ENCODE measurements at regions not wholly inside any gene's neighbourhood (a gene's known extent, or its start where the extent isn't known, plus 50 kb on each side); places are given as distances from the start of the nearest gene placed in this dataset.

- no peak for DNase-seq (ENCODE audit: low spot score)
Observed at GRCh38 chr1:91575909-91576519, 75.4 kb downstream of the CDC7 start.

GRCh38 chr1:91578320-91579109 is 77.9 kb downstream of the CDC7 start:
- no peak for DNase-seq (ENCODE audit: low spot score)

- DNase-seq (ENCODE audit: low spot score), result no peak
Observed at GRCh38 chr1:91579658-91580228, 79.1 kb downstream of the CDC7 start.

GRCh38 chr1:91582431-91582921 is 81.8 kb downstream of the CDC7 start:
- no peak for DNase-seq (ENCODE audit: low spot score)

GRCh38 chr1:91583326-91583755 is 82.7 kb downstream of the CDC7 start:
- no peak for DNase-seq (ENCODE audit: low spot score)

DNA sequence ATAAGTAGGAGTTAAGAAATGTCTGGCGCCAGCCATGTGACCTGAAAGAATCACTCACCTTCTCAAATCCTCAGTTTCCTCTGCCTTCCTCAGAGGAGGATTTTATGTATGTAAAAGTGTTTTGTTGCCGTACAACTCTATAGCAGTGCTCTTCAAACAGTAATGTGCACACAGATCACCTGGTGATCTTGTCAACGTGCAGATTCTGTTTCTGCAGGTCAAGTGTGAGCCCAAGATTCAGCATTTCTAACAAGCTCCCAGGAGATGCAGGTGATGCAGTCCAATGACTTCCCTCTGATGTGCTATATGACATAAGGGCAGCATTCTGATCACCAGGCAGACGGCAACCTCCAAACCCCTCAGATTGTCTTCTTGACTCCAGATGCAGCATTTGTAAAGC is 83.7 kb downstream of the CDC7 start:
- no peak for DNase-seq (ENCODE audit: low spot score)

DNA sequence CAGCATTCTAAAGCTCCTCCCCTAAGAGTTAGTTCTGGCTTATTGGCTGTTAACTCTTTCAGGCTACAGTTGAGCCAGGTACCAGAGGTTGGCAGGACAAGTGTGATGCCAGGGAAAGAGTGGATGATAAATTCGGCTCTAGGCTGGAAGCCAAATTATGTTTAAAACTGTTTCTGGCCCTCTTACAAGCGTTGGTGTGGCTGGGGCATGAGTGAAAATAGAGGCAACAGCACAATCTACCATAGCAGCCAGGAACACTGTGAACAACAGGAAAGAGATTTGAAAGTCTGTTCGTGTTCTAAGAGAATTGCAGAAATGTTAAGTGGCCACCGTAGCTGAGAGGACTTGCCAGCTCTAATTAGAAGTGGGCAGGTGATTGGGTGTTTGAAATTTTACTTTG is 84.2 kb downstream of the CDC7 start:
- DNase-seq (ENCODE audit: low spot score), result no peak

DNA sequence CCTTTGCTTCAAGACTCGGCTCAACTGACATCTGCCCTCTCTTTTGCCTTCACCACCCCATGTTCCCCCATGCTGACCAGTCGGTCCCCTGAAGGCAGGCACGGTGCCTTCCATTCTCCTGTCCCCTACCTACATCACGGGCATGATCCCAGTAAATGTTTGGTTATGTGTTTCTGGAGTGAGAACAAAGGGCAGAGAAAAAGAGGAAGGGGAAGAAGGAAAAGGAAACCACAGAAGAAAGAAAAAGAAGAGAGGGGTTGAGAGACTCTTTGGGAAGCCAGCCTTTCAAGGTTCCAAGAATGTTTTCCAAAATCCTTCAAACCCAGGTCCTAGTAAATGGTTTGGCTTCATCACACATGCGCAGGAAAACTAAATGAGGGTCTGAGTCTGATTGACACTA is 84.9 kb downstream of the CDC7 start:
- DNase-seq (ENCODE audit: low spot score), result no peak

DNA sequence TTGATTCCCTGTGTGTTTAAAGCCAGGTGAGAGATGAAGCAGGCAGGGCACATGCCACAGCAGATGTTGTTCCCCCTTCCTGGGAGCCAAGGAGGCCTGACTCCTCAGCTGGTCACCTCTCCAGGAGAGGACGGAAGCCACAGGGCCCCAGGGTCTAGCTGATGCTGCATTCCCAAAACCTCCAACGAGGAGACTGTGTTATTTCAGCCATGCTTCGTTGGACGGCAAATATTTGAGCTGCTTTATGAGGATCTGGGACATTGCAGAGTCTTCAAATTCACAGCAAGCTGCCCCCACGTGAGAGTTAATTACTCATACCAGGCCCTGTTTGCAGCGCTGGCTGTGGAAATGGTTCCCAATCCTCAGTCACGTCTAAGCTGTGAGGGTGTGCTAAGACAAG is 85.3 kb downstream of the CDC7 start:
- no peak for DNase-seq (ENCODE audit: low spot score)

DNA sequence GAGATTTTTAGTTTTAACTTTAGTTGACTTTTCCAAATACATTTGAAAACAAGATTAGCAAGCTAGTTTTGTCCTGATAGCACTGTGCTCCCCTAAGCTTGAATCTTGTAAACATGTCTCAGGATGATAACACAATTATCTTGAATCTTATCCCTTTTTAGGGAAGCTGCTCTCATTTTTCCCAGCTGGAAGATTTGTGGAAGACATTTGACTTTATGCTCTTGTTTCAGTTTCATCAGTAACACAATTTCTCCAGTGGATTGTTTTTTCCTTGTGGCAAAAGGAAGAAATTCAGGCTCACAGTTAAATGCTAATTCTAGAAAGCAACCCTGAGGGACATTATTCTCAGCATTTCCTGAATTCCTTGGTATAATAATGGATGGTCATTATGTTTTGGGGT is 88.8 kb downstream of the CDC7 start:
- DNase-seq (ENCODE audit: low spot score), result no peak

DNA sequence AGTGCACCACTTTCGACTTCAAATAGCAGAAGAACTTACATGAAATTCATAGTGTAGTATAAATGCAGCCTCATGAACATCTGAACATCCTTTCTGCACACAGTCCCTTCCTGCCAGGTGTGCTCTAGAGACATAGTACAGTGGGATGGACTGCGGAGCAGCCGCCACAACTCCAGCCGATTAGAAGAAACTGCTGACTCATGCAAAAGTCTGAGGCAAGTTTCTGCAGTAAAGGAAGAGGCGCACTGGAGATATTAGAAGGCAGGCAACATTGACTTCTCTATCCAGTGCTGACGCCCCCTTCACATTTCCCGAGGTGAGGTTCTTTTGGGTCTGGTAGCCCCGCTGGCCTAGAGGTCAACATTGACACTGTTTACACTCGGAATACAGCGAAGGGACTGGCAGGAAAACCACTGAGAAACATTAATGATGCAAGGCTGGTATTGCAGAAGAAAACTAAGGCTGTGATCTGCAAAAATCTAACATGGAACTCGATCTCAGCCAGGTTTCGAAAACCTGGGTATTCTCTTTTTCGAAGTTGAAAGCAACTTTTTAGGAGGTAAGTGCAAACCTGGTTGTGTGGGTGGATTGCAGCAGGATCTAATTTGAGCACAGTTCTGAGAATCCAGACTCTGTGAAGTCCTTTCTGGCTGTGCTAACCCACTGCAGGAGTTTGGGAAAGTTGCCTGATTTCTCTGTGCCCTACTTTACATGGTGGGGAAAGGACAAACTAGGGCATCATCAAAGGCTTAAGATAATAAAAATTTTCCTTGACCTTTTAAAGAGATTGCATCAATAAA is 90.7 kb downstream of the CDC7 start:
- DNase-seq (ENCODE audit: low spot score), result no peak

- DNase-seq (ENCODE audit: low spot score), result no peak
Observed at GRCh38 chr1:91592716-91593477, 92.2 kb downstream of the CDC7 start.

- DNase-seq (ENCODE audit: low spot score), result no peak
Observed at GRCh38 chr1:91594383-91595055, 93.9 kb downstream of the CDC7 start.

DNA sequence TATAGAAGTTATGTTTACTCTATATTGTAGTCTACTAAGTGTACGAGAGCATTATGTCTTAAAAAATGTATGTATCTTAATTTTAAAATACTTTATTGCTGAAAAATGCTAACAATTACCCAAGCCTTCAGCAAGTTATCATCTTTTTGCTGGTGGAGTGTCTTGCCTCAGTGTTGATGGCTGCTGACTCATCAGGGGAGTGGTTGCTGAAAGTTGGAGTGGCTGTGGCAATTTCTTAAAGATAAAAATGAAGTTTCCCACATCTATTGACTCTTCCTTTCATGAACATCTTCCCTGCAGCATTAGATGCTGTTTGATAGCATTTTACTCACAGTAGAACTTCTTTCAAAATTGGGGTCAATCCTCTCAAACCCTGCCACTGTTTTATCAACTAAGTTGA is 95.8 kb downstream of the CDC7 start:
- DNase-seq (ENCODE audit: low spot score), result no peak

GRCh38 chr1:91597215-91597614 is 96.6 kb downstream of the CDC7 start:
- DNase-seq (ENCODE audit: low spot score), result no peak

- DNase-seq (ENCODE audit: low spot score), result no peak
Observed at GRCh38 chr1:91600431-91601337, 100.0 kb downstream of the CDC7 start.

- no peak for DNase-seq (ENCODE audit: low spot score)
Observed at GRCh38 chr1:91601554-91602376, 101.1 kb downstream of the CDC7 start.

DNA sequence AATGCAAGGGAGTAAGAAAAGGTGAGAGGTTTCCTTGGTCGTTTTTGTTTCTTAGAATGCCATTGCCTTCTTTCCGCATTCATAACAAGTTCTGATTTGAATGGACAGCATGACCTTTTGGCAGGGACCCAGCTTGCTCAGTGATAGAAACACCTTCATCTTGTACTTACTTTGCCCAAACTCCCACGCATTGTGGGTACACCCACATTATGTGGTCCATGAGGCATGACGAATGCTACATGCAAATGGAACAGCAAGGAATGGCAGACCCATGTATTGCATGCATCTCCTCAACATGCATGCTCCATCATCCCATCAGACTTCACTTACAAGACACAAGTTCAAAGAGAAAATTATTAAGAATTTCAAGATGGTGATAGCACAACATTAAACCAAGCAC is 102.8 kb downstream of the CDC7 start:
- no peak for DNase-seq (ENCODE audit: low spot score)

GRCh38 chr1:91604632-91605031 is 104.0 kb downstream of the CDC7 start:
- DNase-seq (ENCODE audit: low spot score), result no peak

All from SK-N-DZ (cell line).